HG02798 (cell line): ENCODE measurements at regions not wholly inside any gene's neighbourhood (a gene's known extent, or its start where the extent isn't known, plus 50 kb on each side); places are given as distances from the start of the nearest gene placed in this dataset.

ENCODE experiments used
- ATAC-seq: cut with Tn5 transposase; IDR thresholded peaks from one replicate; pipeline ENCODE4 v1.9.1; 2021; ENCODE audit warnings: mild to moderate bottlenecking; ENCODE audit not compliant: unreplicated experiment, poor library complexity

DNA sequence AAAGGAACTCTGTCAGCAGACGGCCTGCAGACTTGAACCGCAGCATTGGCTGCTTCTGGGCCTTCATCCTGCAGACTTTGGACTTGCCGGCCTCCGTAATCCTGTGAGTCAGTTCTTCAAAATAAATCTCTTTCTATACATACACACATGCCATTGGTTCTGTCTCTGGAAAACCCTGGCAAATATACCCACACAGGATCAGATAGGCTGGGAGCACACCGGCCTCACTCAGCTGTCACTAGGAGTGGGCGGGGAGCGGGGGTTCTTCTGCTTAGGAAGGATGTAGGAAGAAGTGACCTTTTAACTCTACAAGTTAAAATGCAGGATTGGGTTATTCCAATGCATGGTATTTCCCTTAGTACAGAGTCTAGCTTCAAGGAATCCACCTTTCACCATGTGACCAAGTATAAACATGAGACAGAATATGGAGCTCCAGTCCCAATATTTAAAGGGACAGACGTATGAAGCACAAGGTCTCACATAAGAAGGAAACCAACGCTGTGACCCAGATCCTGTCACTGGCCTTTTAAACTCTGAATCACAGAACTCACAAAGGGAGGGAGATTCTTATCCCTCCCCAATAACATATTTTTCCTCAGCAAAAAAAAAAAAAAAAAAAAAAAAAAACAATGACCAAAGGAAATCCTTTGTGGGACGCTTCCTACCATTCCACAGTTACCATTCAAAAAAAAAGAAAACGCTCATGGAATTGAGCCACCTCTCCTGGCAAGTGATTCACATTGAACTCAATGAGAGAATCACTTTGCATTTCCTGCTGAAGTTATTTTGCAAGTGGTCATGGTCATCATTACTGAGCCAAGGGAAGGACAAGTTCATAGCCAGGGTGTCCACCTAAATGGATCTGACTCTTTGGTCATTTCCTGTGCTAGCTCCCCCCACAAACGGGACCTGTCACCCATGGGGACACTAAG, 352.9 kb downstream of the FOXO1 start:
- no peak for ATAC-seq

- no peak for ATAC-seq
Measured at GRCh38 chr13:40315416-40316064, 350.9 kb downstream of the FOXO1 start.

DNA sequence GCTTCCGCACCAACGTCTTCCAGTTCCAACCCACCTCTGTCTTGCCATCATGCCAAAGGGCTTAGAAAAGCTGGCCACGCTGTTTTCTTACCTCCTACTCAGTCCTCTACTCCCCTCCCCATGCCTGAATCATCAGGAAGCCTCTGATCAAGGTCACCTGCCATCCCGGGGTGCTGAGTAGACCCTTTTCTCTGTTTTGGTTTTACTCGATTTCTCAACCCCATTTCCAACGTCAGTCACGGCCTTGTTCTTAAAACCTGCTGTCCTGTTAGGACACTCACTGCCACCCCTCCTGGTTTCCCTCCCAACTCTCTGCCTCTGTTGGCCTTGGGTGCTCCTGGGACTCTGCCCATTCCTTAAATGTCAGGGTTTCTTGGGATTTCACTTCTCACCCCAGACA, 350.1 kb downstream of the FOXO1 start:
- ATAC-seq, result no peak

DNA sequence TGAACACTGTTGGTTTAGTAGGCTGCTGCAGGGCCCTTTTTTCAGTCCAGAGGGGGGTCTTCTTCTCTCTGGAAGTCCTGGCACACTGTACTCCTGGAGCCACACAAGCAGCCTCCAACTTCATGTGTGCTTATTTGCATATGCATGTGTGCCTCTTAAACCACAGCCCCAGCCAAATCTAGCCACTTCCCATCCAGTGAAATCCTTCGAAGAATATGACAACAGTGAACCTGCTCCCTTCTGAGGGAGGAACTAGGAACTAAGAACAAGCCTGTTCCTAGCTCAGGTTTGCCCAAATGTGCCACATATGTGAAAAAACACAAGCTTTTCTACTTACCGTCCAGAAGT, 348.5 kb downstream of the FOXO1 start:
- ATAC-seq, result no peak

DNA sequence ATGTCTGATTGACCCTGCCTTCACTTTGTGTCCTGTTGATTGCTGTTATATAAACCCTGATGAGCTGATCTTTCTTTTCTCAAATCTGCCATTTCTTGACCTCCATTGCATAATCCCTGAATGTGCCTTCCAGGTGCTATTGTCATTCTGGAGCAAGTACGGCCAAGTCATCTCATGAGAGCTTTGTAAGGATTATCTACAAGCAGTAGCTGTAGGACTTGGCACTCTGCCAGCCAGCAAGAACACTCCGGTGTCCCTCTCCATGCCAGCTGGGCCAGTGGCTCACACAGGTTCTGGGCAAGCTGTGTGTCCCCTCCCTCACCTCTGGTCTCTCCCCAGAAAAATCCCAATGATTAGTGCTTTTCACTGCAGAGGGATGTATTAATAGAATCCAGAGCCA, 348.1 kb downstream of the FOXO1 start:
- ATAC-seq, result no peak

DNA sequence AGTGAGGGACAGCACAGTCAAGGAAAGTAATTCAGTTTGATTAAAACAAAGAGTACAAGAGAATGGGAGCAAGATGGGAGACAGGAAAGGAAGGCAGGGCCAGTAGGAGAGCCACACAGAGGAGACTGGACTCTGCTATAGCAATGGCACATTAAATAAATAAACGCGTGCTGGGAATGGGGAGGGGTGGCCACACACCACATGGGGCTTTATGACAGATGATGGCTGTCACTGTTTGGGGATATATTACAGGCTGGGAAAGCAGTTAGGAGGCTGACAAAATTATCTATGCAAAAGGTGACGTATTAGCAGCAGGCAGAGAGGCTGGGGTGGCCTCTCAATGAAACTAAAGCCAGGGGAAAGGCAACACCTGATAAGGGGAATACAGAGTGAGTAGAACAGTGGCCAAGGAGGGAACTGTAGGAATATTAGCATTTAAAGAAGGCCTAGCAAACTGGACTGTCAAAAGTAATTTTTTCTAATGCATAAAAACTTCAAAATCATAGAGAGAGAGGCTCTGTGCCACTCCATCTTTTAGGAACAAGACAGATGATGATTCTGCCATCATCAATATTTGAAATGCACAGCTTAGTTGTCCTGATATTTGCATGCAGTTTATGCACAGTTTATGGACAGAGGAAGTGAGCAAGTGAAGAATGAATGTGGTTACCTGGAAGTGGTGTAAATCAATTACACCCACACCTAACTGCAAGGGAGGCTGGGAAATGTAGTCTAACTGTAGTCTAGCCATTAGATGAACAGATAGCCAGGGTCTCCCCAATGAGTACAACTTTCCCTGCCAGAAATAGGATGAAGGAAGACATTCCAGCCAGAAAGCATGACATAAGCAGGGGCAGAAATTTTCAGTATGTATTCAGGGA, 346.5 kb downstream of the FOXO1 start:
- ATAC-seq, result no peak

GRCh38 chr13:40328091-40328490, 338.4 kb downstream of the FOXO1 start:
- no peak for ATAC-seq

DNA sequence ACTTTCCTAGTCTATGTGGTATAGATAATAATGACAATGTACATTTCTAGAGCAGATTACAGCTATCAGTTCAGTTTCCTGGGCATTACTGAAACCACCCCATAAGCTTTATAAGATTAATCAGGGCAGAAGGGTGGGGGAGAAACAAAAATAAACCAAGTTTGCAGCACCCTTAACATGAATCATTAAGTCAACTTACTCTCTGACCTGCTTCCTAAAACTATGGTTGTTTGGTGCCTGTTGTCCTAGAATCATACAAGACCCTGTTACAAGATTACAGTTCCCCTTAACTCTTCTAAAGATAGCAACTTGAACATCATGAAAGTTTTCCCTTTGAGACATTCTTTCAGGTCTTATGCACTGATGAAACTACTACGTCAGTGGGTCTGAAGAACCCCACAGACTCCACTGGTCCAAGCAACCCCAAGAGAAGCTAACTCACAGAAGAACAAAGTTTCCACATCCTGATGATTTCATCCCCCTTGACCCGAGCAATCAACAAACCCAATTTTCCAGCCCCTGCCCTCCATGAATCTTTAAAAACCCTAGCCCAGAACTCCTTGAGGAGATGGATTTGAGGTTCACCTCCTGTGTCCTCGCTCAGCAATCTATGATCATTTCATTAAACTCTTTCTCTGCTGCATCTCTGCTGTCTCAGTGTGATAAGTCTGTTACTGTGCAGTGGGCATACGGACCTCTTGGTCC, 336.5 kb downstream of the FOXO1 start:
- ATAC-seq, result no peak

DNA sequence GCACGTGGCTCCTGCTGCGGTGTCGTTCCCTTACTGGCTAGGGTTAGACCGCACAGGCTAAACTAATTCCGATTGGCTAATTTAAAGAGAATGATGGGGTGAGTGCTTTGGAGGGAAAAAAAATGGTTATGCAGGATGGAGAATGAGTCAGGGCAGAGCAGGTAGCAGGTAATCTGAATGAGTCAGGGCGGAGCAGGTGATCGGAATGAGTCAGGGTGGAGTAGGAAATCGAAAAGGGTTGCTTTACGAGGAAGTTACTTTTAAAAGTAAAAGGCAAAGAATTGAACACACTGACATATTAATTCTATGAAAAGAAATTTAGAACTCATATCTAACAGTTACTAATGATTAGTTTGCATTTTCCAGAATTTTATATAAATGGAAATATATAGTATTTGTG, 335.5 kb downstream of the FOXO1 start:
- no peak for ATAC-seq

- ATAC-seq, result no peak
Measured at GRCh38 chr13:40331802-40332201, 334.6 kb downstream of the FOXO1 start.

- no peak for ATAC-seq
Measured at GRCh38 chr13:40333226-40333625, 333.2 kb downstream of the FOXO1 start.

- ATAC-seq, result no peak
Measured at GRCh38 chr13:40334031-40334430, 332.4 kb downstream of the FOXO1 start.

- ATAC-seq, result no peak
Measured at GRCh38 chr13:40334616-40335015, 331.8 kb downstream of the FOXO1 start.

GRCh38 chr13:40336228-40337221, 329.9 kb downstream of the FOXO1 start:
- no peak for ATAC-seq

GRCh38 chr13:40337651-40338050, 328.8 kb downstream of the FOXO1 start:
- ATAC-seq, result no peak

DNA sequence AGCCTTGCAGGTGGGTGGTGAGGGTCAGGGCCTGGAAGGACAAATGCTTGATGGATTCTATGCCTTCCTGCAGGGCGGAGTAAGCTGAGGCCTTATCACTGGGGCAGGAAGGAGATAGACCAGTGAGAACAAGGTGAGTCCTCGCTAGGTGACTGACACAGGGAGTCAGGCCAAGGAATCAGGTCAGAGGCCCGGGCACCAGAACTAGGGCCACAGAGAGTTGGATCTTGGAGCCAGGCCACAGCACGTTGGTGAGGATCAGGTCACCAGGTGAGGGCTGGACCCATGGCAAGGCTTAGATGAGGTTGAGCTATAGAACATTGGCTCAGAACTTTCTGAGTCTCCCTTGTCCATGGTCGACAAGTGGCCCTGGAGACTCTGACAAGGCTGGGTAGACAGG, 328.2 kb downstream of the FOXO1 start:
- ATAC-seq, result no peak

DNA sequence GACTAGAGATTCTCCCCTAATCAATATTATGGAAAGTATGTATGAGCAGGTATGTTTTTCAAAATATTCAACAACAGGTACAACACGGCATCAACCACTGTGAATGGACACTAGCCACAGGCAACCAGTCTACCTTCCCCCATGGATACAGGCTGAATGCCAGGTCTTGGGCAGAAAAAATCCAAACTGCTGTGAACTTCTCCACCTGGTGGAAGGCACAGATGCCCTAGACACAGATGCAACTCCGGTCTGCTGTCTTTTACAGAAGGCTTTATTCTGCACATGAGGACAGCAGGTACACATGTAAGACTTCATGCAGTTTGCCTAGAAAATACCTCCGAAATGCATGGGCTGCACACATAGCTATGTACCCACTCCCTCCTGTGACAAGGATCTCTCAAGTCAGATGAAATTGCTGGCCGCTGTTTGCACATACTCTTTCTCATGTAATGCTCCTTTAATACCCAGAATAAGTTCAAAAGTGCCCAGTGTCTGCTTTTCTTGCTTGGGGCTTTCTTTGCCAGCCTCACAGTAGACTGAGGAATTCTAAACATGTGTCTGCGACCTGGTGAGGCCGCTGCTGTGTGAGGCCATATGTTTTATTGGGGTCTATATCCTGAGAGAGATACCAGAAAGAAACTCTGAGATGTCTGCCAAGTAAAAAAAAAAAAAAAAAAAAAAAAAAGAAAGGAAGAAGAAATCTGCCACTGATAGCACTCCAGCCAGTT, 325.9 kb downstream of the FOXO1 start:
- ATAC-seq, result no peak

DNA sequence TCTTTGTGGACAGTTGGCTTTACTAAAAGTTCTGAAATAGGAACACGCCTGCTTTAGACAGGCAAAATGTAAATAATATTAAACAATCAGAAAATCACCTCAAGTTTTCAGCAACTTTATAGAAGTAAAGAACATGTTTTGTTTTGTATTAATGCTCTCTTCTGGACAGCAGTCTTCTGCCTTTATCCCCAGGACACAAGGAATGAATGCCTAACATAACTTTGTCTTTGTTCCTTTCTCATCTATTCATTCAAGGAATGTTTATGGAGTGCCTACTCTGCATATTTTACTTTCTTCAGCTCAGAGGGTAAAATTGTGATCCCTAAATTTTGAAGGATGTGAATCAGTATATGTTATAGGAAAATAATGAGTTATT, 325.4 kb downstream of the FOXO1 start:
- ATAC-seq, result no peak

DNA sequence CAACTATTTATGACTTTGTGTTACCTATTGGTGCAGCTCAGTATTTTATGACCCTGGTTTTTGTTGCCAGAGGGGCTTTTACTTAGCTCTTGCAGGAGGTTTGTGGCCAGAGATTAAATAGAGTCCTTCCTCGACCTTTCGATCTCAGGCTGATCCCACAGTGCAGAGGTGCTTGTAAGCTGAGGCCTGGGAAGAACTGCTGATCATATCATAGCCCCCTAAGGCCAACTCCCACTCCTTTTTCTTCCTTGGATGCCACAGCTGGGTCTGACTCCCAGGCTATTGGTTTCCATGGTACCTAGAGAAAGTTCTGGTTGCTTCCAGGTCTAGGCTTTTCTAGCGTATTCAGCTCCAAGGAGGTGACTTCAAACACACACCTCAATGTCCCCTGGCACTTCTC, 324.9 kb downstream of the FOXO1 start:
- no peak for ATAC-seq
